Endodermal cell (in vitro differentiated cells): ENCODE measurements at regions not wholly inside any gene's neighbourhood (a gene's known extent, or its start where the extent isn't known, plus 50 kb on each side); places are given as distances from the start of the nearest gene placed in this dataset.

Source experiments
- DNase-seq: peaks from one replicate; pipeline ENCODE4 v3.0.0-alpha.2; 2017
- H3K27ac ChIP-seq: 2 replicates; pipeline ENCODE4 v1.5.1; 2013; ENCODE audit warnings: mild to moderate bottlenecking, low read depth, low read length, moderate library complexity
- H3K27me3 ChIP-seq: 2 replicates; pipeline ENCODE4 v1.6.1; 2013; ENCODE audit warnings: mild to moderate bottlenecking, low read length, moderate library complexity; ENCODE audit not compliant: insufficient read depth, control insufficient read depth, poor library complexity, severe bottlenecking
- H3K36me3 ChIP-seq: 2 replicates; pipeline ENCODE4 v1.7.0; 2013; ENCODE audit warnings: mild to moderate bottlenecking, low read length, moderate library complexity; ENCODE audit not compliant: control insufficient read depth, insufficient read depth
- H3K4me1 ChIP-seq: one replicate; pipeline ENCODE4 v1.7.0; 2013; ENCODE audit warnings: low read length; ENCODE audit not compliant: control insufficient read depth, insufficient read depth
- H3K4me3 ChIP-seq: 2 replicates; pipeline ENCODE4 v1.5.1; 2013; ENCODE audit warnings: mild to moderate bottlenecking, low read length, moderate library complexity
- H3K9ac ChIP-seq: 2 replicates; pipeline ENCODE4 v1.6.1; 2013; ENCODE audit warnings: mild to moderate bottlenecking, low read length, moderate library complexity; ENCODE audit not compliant: poor library complexity, severe bottlenecking; ENCODE audit errors: extremely low read depth
- H3K9me3 ChIP-seq: 2 replicates; pipeline ENCODE4 v1.6.1; 2013; ENCODE audit warnings: mild to moderate bottlenecking, low read length, moderate library complexity; ENCODE audit not compliant: control insufficient read depth
- H3K27ac Mint-ChIP-seq: 2 replicates; pipeline ENCODE4 v1.8.0; 2020; ENCODE audit warnings: mixed read lengths
- H3K27me3 Mint-ChIP-seq: 2 replicates; pipeline ENCODE4 v1.8.0; 2021; ENCODE audit warnings: mild to moderate bottlenecking, mixed read lengths; ENCODE audit not compliant: insufficient read depth
- H3K36me3 Mint-ChIP-seq: 2 replicates; pipeline ENCODE4 v1.8.0; 2020; ENCODE audit warnings: low read depth, mixed read lengths
- H3K4me1 Mint-ChIP-seq: 2 replicates; pipeline ENCODE4 v1.8.0; 2020; ENCODE audit warnings: mixed read lengths
- H3K4me3 Mint-ChIP-seq: 2 replicates; pipeline ENCODE4 v1.8.0; 2020; ENCODE audit warnings: mild to moderate bottlenecking, moderate library complexity, mixed read lengths
- H3K9me3 Mint-ChIP-seq: 2 replicates; pipeline ENCODE4 v1.8.0; 2020; ENCODE audit warnings: mild to moderate bottlenecking, mixed read lengths
- WGBS, 2 experiments: methylation state at CpG; one replicate each; pipeline versions ENCODE4 v1.1.5 to v1.1.7; 2013; ENCODE audit warnings: missing lambda C conversion rate in 2 of 2, mixed read lengths in 1 of 2; ENCODE audit not compliant: insufficient coverage in 1 of 2, insufficient read length in 1 of 2; 5-methylcytosine and 5-hydroxymethylcytosine counted together
- TF ChIP-seq, protein P1 (sequence below): fragments of 200-600 bp; sonication (generic); conservative IDR thresholded peaks from 2 replicates; pipeline ENCODE4 v1.5.0; 2021; ENCODE audit warnings: antibody characterized with exemption, mild to moderate bottlenecking

DNA sequence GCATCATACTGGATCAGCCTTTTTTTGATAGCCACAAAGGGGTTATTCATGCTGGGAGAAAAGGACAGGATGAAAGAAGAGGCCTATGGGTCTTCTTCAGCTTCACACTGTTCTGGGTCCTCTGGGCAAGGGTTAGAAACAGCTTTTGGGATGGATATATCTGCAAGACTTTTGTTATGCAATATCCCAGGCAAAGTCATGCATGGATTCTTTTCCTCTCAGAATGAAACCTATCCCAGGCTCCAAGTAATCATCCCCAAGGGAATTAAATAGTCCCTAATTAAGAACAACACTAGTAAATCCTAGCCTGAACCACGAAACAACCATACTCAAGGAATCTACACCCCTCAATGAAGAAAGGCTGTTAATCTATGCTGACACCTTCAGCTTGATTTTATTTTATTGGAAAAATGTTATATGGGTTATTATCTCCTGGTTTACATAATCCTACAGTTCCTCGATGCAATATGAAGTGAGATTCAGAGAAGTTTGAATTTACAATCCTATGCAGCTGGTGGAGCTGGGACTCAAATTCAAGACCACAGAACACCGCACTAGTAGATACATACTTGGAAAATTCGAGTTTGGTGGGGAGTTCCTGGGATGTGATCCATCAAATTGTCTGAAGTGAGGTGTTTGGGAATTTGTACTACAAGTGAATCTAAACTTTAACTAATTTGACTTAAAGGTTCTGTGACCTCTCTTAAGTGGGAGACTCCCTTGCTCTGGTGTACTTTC is 338.6 kb downstream of the TBX15 start:
- WGBS, 2 experiments = 63 to 88% methylated on average over 1 to 4 of the region's 4 CpGs
- Histone ChIP-seq H3K9me3 (no peaks in the 10 kb centered on the region), H3K4me3 (no peak overlapping the region), H3K9ac (no peak overlapping the region), H3K4me1 (peaks cover 2% of the 10 kb centered on the region), H3K27ac (no peak overlapping the region), H3K27me3 (no peaks in the 10 kb centered on the region), H3K36me3 (no peaks in the 10 kb centered on the region)
- H3K27ac Mint-ChIP-seq = no peak overlapping the region
- H3K4me3 Mint-ChIP-seq = no peak overlapping the region
- TF ChIP-seq, protein P1, sequence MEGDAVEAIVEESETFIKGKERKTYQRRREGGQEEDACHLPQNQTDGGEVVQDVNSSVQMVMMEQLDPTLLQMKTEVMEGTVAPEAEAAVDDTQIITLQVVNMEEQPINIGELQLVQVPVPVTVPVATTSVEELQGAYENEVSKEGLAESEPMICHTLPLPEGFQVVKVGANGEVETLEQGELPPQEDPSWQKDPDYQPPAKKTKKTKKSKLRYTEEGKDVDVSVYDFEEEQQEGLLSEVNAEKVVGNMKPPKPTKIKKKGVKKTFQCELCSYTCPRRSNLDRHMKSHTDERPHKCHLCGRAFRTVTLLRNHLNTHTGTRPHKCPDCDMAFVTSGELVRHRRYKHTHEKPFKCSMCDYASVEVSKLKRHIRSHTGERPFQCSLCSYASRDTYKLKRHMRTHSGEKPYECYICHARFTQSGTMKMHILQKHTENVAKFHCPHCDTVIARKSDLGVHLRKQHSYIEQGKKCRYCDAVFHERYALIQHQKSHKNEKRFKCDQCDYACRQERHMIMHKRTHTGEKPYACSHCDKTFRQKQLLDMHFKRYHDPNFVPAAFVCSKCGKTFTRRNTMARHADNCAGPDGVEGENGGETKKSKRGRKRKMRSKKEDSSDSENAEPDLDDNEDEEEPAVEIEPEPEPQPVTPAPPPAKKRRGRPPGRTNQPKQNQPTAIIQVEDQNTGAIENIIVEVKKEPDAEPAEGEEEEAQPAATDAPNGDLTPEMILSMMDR = no peak
- peaks cover 5% of the 10 kb centered on the region for H3K9me3 Mint-ChIP-seq
- no peak for DNase-seq
- H3K27me3 Mint-ChIP-seq = no peaks in the 10 kb centered on the region
- no peaks in the 10 kb centered on the region for H3K36me3 Mint-ChIP-seq
- no peaks in the 10 kb centered on the region for H3K4me1 Mint-ChIP-seq

DNA sequence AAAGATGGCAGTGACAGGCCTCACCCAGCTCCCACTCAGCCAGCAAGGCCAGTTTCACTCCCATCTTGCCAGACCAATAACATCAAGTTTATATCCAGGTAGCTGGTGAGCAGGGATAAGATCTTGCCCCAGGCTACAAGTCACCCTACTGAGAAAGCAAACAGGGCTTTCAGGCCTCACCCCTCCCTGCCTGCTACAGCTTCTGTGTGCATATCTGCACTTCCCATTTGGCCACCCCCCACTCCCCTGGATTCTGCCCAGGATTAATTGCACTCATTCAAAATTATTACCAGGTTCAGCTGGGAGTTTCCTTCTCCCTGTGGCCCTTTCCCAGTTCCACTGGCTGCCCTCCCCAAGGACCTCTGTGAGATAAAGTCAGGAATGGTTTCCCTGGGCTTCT is 352.1 kb downstream of the TBX15 start:
- Histone ChIP-seq H3K27ac (no peak overlapping the region), H3K9me3 (peaks cover 8% of the 10 kb centered on the region), H3K27me3 (no peaks in the 10 kb centered on the region), H3K4me1 (peaks cover 4% of the 10 kb centered on the region), H3K4me3 (no peak overlapping the region), H3K36me3 (no peaks in the 10 kb centered on the region), H3K9ac (no peak overlapping the region)
- H3K27ac Mint-ChIP-seq = no peak overlapping the region
- peaks cover 47% of the 10 kb centered on the region for H3K9me3 Mint-ChIP-seq
- DNase-seq = no peak
- no peak overlapping the region for H3K4me3 Mint-ChIP-seq
- H3K36me3 Mint-ChIP-seq = peaks cover 6% of the 10 kb centered on the region
- peaks cover 2% of the 10 kb centered on the region for H3K27me3 Mint-ChIP-seq
- peaks cover 5% of the 10 kb centered on the region for H3K4me1 Mint-ChIP-seq
- TF ChIP-seq, protein P1 = no peak

DNA sequence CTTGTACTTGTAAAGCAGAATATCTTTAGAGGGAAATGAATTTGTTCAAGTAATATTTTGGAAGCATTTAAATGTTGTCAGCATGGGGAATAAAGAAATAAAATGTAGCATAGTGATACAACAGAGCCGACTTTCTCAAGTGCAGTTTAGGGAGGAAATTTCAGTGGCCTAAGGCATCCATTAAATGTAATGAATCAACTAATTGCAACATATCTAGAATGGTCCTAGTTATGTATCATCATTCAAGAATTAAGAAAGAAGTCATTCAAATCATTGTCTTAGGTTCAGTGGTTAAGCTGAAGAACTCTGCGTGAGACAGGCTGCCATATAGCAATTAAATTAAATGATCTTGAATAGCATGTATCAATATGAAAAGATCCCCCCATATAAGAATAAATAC is 360.7 kb downstream of the TBX15 start:
- TF ChIP-seq, protein P1 = no peak
- Histone ChIP-seq H3K4me1 (peaks cover 11% of the 10 kb centered on the region), H3K9me3 (no peaks in the 10 kb centered on the region), H3K36me3 (no peaks in the 10 kb centered on the region), H3K27ac (no peak overlapping the region), H3K27me3 (no peaks in the 10 kb centered on the region), H3K9ac (no peak overlapping the region), H3K4me3 (no peak overlapping the region)
- Mint-ChIP-seq H3K9me3 (no peaks in the 10 kb centered on the region), H3K36me3 (no peaks in the 10 kb centered on the region), H3K27me3 (no peaks in the 10 kb centered on the region), H3K27ac (no peak overlapping the region), H3K4me3 (no peak overlapping the region), H3K4me1 (peaks cover 15% of the 10 kb centered on the region)
- 89% methylated on average over 1 of the region's 2 CpGs; no CpG with 5 or more reads in 1 of the 2 experiments for WGBS, 2 experiments
- no peak for DNase-seq
